Spleen (tissue), 11 donors: ENCODE measurements at regions not wholly inside any gene's neighbourhood (a gene's known extent, or its start where the extent isn't known, plus 50 kb on each side); places are given as distances from the start of the nearest gene placed in this dataset.
"Not testable (repeated sequence)": the region's sequence is repeated elsewhere in the genome, so short reads cannot be mapped to it uniquely, and the experiment has no call there.

Experiments used
- DNase-seq: peaks from one replicate; pipeline ENCODE4 v3.0.0-alpha.2; 2020
- H3K27ac ChIP-seq, 8 donors: fragments of 200-600 bp; sonication (generic) in 7 of 8; 1 replicate in 4 of 8; 2 replicates in 4 of 8; pipeline versions ENCODE4 v1.5.0 to v1.8.0; 2016 to 2021; ENCODE audit warnings: inconsistent platforms in 4 of 8, mild to moderate bottlenecking in 4 of 8, moderate library complexity in 1 of 8
- H3K27me3 ChIP-seq, 7 donors: fragments of 200-600 bp; sonication (generic) in 6 of 7; replicated peaks in 1 of 7; 1 replicate in 4 of 7; 2 replicates in 3 of 7; pipeline versions ENCODE4 v1.5.0 to v1.8.0; 2016 to 2021; ENCODE audit warnings: inconsistent platforms in 3 of 7, mild to moderate bottlenecking in 1 of 7
- H3K36me3 ChIP-seq, 6 donors: fragments of 200-600 bp; sonication (generic) in 5 of 6; 1 replicate in 4 of 6; 2 replicates in 2 of 6; pipeline versions ENCODE4 v1.5.0 to v1.8.0; 2016 to 2021; ENCODE audit warnings: inconsistent platforms in 2 of 6
- H3K4me1 ChIP-seq, 6 donors: fragments of 200-600 bp; sonication (generic) in 5 of 6; 1 replicate in 3 of 6; 2 replicates in 3 of 6; pipeline versions ENCODE4 v1.5.0 to v1.8.0; 2016 to 2021; ENCODE audit warnings: inconsistent platforms in 3 of 6
- H3K4me3 ChIP-seq, 8 donors: fragments of 200-600 bp; sonication (generic) in 7 of 8; 1 replicate in 4 of 8; 2 replicates in 4 of 8; pipeline versions ENCODE4 v1.5.0 to v1.8.0; 2016 to 2021; ENCODE audit warnings: inconsistent platforms in 4 of 8, mild to moderate bottlenecking in 4 of 8, moderate library complexity in 2 of 8
- H3K9me3 ChIP-seq, 8 donors: fragments of 200-600 bp; sonication (generic) in 7 of 8; 1 replicate in 4 of 8; 2 replicates in 4 of 8; pipeline versions ENCODE4 v1.5.0 to v1.8.0; 2016 to 2021; ENCODE audit warnings: inconsistent platforms in 4 of 8
- CTCF ChIP-seq, 11 experiments: fragments of 200-600 bp in 7 of 11; fragments of 450-650 bp in 4 of 11; sonication (generic) in 4 of 11; IDR thresholded peaks in 8 of 11; conservative IDR thresholded peaks in 3 of 11; 1 replicate in 7 of 11; 2 replicates in 4 of 11; pipeline versions ENCODE4 v1.4.0 to v1.8.0; 2016 to 2021; ENCODE audit warnings: antibody characterized with exemption in 11 of 11, inconsistent platforms in 4 of 11, mild to moderate bottlenecking in 1 of 11
- POLR2A ChIP-seq, 3 donors: fragments of 450-650 bp; IDR thresholded peaks; one replicate each; pipeline ENCODE4 v1.5.1; 2017; ENCODE audit warnings: antibody characterized with exemption in 3 of 3, mild to moderate bottlenecking in 1 of 3
- POLR2AphosphoS5 ChIP-seq, 3 donors: sonication (generic); formaldehyde crosslinking; IDR thresholded peaks; one replicate each; pipeline ENCODE4 v1.5.1; 2017; ENCODE audit warnings: antibody characterized with exemption in 3 of 3
- WGBS, 5 donors: extraction: QIAGEN DNeasy Blood & Tissue Kit in 3 of 5; methylation state at CpG; one replicate each; pipeline versions ENCODE4 v1.1.5 to v1.1.7; 2013 to 2018; 5-methylcytosine and 5-hydroxymethylcytosine counted together
- intact Hi-C: fragments of 100-400 bp; cut with DNase I; formaldehyde crosslinking; loops from one replicate; pipeline ENCODE4 v1.15.0; 2023; ENCODE audit warnings: low total_unique reads
- donor health status: healthy with polysubstance abuse.
- donor health status: DM: no; HTN: no; CAD: no; lungs with moderate emphysema.
- donor health status: DM: no; HTN: no; CAD: no.
- donor health status: Bipolar disorder and iron deficiency.
- donor health status: healthy.
- donor health status: DM: no; HTN: no; CAD: no.
- donor health status: DM: yes; HTN: yes; CAD: no.

GRCh38 chr2:204401114-204401513 is 144.2 kb upstream of the PARD3B start:
- TF ChIP-seq POLR2A (IDR thresholded peaks at IDR 0.05) (no peak), POLR2AphosphoS5 (IDR thresholded peaks at IDR 0.05) (no peak), CTCF (IDR thresholded peaks at IDR 0.05 in 8 of 11, conservative IDR thresholded peaks at IDR 0.05 in 3 of 11) (no peak)
- H3K4me1 ChIP-seq = no peaks in the 10 kb centered on the region
- no peaks in the 10 kb centered on the region for H3K36me3 ChIP-seq
- DNase-seq = no peak
- H3K27ac ChIP-seq = no peak overlapping the region
- H3K27me3 ChIP-seq = no peaks in the 10 kb centered on the region
- no peaks in the 10 kb centered on the region for H3K9me3 ChIP-seq
- 80 to 91% (median 87%) methylated on average over 5 of the region's 5 CpGs for WGBS, 5 donors
- intact Hi-C loops = no loop called here
- no peak overlapping the region for H3K4me3 ChIP-seq

- H3K4me1 ChIP-seq = no peaks in the 10 kb centered on the region
- H3K36me3 ChIP-seq = no peaks in the 10 kb centered on the region
- no peak overlapping the region for H3K27ac ChIP-seq
- TF ChIP-seq POLR2AphosphoS5 (IDR thresholded peaks at IDR 0.05) (no peak), POLR2A (IDR thresholded peaks at IDR 0.05) (no peak), CTCF (IDR thresholded peaks at IDR 0.05 in 8 of 11, conservative IDR thresholded peaks at IDR 0.05 in 3 of 11) (no peak)
- intact Hi-C loops = no loop called here
- no peak overlapping the region for H3K4me3 ChIP-seq
- no peak for DNase-seq
- peaks cover 0 to 10% (median 7%) of the 10 kb centered on the region in 8 donors for H3K9me3 ChIP-seq
- no peaks in the 10 kb centered on the region for H3K27me3 ChIP-seq
- 84 to 92% (median 90%) methylated on average over 6 of the region's 6 CpGs for WGBS, 5 donors
Measured at GRCh38 chr2:204407204-204408014, 137.9 kb upstream of the PARD3B start.

GRCh38 chr2:204412782-204413181 is 132.5 kb upstream of the PARD3B start:
- DNase-seq, H3K36me3 ChIP-seq, intact Hi-C loops: not testable (repeated sequence)

GRCh38 chr2:204415406-204416181 is 129.7 kb upstream of the PARD3B start:
- H3K36me3 ChIP-seq = no peaks in the 10 kb centered on the region
- DNase-seq = no peak
- no peak overlapping the region for H3K27ac ChIP-seq
- TF ChIP-seq POLR2A (IDR thresholded peaks at IDR 0.05) = no peak
- no peak for TF ChIP-seq CTCF (IDR thresholded peaks at IDR 0.05 in 8 of 11, conservative IDR thresholded peaks at IDR 0.05 in 3 of 11)
- no peak for TF ChIP-seq POLR2AphosphoS5 (IDR thresholded peaks at IDR 0.05)
- no peaks in the 10 kb centered on the region for H3K27me3 ChIP-seq
- H3K4me1 ChIP-seq = no peaks in the 10 kb centered on the region
- peaks cover 0 to 30% (median 24%) of the 10 kb centered on the region in 8 donors for H3K9me3 ChIP-seq
- 82 to 89% (median 88%) methylated on average over 7 of the region's 7 CpGs for WGBS, 5 donors
- H3K4me3 ChIP-seq = no peak overlapping the region
- intact Hi-C loops = no loop called here

More at GRCh38 chr2:204412782-204413181, 132.5 kb upstream of the PARD3B start:
- not testable (repeated sequence) for H3K4me1 ChIP-seq, H3K4me3 ChIP-seq, H3K27ac ChIP-seq, H3K27me3 ChIP-seq
- H3K9me3 ChIP-seq = peaks cover 0 to 30% (median 24%) of the 10 kb centered on the region in 8 donors
- WGBS, 5 donors = 29 to 82% (median 69%) methylated on average over 2 of the region's 2 CpGs
